HG02798 (cell line): ENCODE measurements at regions not wholly inside any gene's neighbourhood (a gene's known extent, or its start where the extent isn't known, plus 50 kb on each side); places are given as distances from the start of the nearest gene placed in this dataset.
A peak's percentile ranks its signal among the peaks of the same experiment; 100 is the strongest.

Experiments used
- ATAC-seq: cut with Tn5 transposase; IDR thresholded peaks from one replicate; pipeline ENCODE4 v1.9.1; 2021; ENCODE audit warnings: mild to moderate bottlenecking; ENCODE audit not compliant: unreplicated experiment, poor library complexity

DNA sequence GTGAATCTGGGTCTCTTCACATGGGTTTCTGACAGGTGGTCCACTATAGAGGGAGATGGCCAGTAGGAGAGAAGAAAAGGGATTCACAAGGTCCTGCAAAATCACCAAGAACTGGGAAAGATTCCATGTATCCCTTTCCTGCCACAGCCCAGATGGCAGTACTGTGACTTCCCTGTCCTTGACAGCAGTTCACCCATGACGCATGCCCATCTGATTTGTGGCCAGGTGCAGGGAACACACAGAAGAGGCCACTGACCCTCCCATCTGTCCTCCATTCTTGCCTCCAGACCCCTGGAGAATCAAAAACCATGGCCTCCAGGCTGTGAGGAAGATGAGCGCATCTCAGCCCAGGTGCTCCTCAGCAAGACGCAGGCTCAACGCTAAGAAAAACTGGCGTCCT lies 183.1 kb upstream of the RREB1 start:
- ATAC-seq = no peak

DNA sequence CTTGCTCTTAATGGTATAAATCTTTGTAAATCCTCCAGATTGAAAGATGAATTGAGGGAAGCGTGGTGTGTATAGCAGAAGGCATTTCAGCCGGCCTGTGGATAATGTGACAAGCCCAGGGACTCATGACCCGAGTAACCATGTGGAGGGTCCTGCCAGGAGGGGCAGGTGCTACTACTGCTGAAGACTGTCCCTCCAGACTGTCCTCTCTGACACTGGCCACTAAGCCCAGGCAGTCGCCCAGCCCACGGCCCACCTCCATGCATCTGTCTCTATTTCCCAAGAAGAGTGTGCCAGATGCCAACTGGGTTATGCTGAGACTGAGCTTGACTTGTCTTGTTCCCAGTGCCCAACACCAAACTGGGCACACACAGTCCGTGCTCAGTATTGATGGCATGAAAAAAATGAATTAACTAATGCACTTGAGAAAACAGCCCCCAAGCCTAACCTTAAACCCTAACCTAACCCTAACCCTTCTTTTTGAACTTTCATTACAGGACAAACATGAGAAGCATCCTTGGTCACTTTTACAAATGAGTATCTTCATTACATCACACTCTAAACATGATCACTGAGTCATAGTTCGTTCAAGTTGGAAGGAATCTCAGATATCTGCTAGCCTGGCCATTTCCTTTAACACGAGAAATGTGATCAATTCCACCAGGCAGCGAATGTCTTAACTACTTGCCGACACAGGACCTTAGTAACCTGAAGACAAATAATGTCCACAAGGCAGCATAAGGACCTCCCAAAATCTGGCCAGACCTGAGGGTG lies 182.2 kb upstream of the RREB1 start:
- ATAC-seq = no peak

- ATAC-seq = no peak
Measured at GRCh38 chr6:6926856-6927255, 180.9 kb upstream of the RREB1 start.

- no peak for ATAC-seq
Measured at GRCh38 chr6:6927521-6928361, 180.0 kb upstream of the RREB1 start.

DNA sequence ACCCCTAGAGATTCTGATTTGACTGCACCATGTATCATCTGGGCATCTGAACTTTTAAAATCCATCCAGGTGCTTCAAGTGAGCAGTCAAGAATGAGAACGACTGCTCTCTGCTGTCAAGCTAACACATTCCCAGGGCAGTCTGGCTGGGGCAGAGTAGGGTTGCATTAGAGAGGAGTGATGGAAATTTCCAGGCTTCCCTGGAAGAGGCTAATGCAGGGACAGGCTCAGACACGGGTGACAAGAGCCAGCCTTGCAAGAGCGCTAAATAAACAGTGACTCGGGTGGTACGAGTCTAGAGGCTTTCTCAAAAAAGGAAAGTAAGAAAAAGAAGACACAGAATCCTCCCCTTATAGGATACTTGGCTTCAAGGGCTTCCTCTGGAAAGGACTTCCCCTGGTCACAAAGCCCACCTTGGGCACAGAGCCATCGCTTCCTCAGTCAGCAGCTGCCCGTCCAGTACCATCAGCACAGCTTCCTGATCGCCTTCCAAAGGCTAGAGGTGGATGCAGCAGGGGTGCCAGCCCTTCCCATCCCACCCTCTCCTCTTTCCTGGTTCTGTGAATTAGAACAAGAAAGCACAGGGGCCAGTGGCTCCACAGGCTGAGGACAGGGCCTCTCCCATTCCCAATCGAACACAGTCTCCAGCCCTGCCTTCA lies 177.4 kb upstream of the RREB1 start:
- ATAC-seq = no peak

DNA sequence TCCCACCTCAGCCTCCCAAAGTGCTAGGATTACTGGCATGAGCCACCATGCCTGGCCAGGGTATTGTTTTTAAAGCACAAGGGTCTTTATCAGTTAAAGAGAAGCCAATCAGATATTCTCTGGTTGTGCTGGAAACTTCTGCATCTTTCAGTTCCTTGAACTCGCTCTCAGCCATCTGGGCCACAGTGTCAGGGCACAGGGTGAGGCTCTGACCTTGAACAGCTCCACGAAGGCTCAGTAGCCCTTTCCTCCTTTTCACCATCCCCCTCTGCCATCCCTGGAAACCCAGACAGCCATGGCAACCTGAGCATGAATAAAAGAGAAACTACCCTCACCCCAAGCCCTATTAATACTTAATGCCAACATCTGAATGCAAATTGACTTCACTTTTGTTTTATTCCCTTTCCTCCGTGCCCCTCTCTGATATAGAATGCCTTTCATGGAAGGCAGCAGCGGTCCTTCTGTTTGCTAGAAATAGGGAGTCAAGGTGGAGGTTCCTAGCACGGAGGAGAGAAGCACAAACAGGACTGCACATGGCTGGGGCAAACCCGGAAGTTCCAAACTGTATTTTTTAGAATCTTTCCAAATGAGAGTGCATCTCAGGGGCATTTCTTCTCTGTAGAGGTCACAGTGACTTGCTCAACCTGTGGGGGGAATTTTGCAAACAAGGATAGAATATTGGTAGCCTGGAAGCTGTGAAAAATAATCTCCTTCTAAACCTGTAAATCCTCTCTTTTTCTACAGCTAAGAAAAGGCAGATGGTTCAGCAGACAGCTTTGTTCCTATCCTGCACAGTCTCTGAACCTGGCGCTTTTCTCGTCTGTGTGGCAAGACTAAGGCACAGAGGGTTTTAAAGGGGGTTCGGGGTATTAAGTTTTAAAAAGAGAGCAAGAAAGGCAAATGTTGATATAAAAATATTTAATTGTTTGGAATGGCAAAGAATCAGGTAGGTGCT lies 176.4 kb upstream of the RREB1 start:
- ATAC-seq = peak; percentile 70

GRCh38 chr6:6932341-6932740 lies 175.4 kb upstream of the RREB1 start:
- ATAC-seq = no peak

DNA sequence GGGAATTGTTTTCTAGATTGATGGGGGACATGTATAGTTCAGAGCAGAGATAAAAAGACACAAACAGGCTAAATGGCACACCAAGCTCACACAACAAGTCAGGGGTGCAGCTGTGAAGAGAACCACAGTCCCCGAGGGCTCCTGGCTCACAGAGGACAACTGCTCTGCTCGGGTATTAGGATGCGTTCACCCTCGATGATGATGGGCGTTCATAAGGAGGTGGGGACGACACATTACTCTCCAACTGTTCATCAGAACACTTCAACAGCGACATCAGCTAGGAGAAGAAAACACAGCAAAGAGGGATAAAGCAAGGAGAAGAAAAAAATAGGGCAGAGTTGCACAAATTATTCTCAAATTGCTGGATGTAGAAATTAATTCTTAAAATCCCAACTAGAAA lies 174.8 kb upstream of the RREB1 start:
- ATAC-seq = no peak

DNA sequence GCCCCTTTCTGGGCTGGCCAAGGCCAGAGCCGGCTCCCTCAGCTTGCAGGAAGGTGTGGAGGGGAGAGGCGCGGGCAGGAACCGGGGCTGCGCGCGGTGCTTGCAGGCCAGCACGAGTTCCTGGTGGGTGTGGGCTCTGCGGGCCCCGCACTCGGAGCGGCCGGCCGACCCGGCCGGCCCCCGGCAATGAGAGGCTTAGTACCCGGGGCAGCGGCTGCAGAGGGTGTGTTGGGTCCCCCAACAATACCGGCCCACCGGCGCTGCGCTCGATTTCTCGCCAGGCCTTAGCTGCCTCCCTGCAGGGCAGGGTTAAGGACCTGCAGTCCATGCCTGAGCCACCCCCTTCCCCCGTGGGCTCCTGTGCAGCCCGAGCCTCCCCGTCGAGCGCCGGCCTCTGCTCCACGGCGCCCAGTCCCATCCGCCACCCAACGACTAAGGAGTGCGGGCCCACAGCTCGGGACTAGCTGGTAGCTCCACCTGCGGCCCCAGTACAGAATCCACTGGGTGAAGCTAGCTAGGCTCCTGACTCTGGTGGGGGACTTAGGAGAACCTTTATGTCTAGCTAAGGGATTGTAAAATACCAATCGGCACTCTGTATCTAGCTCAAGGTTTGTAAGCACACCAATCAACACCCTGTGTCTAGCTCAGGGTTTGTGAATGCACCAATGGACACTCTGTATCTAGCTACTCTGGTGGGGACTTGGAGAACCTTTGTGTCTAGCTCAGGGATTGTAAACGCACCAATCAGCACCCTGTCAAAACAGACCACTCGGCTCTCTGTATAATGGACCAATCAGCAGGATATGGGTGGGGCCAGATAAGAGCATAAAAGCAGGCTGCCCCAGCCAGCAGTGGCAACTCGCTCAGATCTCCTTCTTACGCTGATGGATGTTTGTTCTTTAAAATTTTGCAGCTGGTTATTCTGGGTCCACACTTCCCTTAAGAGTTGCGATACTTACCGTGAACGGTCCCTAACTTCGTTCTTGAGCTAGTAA lies 167.4 kb upstream of the RREB1 start:
- no peak for ATAC-seq

GRCh38 chr6:6941201-6941600 lies 166.6 kb upstream of the RREB1 start:
- no peak for ATAC-seq

DNA sequence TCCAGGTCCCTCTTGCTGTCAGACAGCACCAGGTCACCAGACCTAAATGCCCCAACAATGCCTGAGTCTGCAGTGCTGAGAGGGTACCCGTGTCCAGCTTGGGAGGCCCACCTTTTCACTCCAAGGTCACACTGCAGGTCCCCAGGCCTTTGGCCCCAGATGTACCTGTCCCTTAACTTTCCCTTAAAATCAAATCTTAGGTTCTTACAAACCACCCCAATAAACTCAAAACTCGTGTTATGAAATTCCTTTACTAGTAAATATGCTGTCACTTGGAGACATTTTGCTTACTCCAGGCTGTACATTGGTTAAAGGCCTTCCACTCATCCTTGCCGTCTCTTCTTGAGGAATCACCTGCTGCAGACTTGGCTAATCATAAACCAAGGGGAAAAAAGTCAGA lies 165.7 kb upstream of the RREB1 start:
- ATAC-seq = no peak

- ATAC-seq = peak; percentile 83
Measured at GRCh38 chr6:6942831-6943230, 164.9 kb upstream of the RREB1 start.

GRCh38 chr6:6943421-6943820 lies 164.3 kb upstream of the RREB1 start:
- no peak for ATAC-seq

DNA sequence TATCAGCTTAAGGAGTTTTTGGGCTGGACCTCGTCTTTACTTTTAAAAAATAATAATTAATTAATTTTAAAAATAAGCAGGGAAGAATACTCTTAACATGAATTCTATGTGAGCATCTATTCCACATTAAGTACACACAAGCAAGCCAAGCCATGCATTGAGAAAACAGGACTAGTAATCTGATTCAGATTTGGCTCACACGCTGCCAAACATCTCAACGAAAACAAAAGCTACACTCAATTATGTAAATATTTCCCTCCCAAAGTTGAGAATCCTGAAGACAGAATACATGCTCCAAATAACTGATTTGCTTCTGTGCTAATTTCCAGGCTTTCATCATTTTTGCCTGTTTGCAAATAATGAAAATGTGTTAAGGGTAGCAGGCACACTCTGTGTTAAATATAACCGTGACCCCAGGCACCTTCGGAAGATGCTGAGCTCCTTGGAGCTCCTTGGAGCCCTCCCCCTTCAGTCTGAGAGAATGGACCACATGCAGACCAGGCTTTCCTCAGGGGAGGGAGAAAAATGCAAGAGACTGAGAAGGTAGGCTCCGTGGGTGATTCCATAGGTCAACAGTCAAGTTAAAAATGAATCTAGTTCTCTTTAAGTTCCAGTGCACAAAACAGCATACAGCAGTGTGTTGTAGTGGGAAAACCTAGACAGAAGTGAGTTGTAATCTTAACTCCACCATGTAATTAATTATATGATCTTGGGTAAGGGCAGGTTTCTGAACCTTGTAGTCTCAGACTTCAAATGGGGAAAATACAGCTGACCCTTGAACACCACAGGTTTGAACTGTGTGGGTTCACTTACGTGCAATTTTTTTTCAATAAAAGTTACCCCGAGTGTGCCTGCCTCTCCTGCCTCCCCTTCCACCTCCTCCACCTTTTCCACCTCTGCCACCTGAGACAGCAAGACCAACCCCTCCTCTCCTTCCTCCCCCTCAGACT lies 161.3 kb upstream of the RREB1 start:
- ATAC-seq = no peak

DNA sequence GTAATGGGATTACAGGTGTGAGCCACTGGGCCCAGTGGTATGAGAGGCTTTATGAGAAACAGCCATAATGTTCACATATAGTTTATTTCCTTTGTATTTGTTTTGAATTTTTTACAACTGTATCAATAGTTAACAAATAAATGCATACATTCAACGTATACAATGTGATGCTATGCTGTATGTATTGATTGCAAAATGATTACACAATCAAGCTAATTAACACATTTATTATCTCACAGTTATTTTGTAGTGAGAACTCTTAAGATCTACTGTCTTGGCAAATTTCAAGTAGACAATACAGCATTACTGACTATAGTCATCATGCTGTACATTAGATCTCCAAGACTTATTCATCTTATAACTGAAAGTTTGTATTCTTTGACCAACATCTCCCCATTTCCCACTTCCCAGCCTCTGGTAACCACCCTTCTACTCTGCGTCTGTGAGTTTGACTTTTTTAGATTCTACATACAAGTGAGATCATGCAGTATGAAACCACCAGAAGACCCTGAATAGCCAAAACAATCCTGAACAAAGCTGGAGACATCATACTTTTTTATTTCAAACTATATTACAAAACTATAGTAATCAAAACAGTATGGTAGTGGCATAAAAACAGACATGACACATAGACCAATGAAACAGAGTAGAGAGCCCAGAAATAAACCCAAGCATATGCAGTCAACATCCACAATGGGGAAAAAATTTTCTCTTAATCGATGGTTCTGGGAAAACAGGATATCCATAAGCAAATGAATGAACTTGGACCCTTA lies 157.2 kb upstream of the RREB1 start:
- no peak for ATAC-seq

- no peak for ATAC-seq
Measured at GRCh38 chr6:6951355-6951754, 156.4 kb upstream of the RREB1 start.

GRCh38 chr6:6952484-6952883 lies 155.3 kb upstream of the RREB1 start:
- ATAC-seq = no peak
